Small intestine (tissue), 7 donors: ENCODE measurements at regions not wholly inside any gene's neighbourhood (a gene's known extent, or its start where the extent isn't known, plus 50 kb on each side); places are given as distances from the start of the nearest gene placed in this dataset.

Source experiments
- DNase-seq, 2 donors: peaks; one replicate each; pipeline versions ENCODE4 v3.0.0 to v3.0.0-alpha.2; 2013
- FAIRE-seq: peaks from 2 replicates; lab custom pipeline; 2012; peaks lifted over from hg19 to GRCh38; lab: Jason Lieb, UNC
- H3K27ac ChIP-seq, 3 donors: one replicate each; pipeline ENCODE4 v1.5.1; 2013; ENCODE audit warnings: low read length in 2 of 3, mild to moderate bottlenecking in 2 of 3, control low read depth in 1 of 3, inconsistent platforms in 1 of 3, low read depth in 1 of 3, moderate library complexity in 1 of 3
- H3K27me3 ChIP-seq, 3 donors: one replicate each; pipeline ENCODE4 v1.6.1; 2013; ENCODE audit warnings: low read length in 3 of 3, inconsistent platforms in 1 of 3; ENCODE audit not compliant: control insufficient read depth in 3 of 3, insufficient read depth in 3 of 3
- H3K36me3 ChIP-seq, 3 donors: one replicate each; pipeline ENCODE4 v1.6.1; 2013; ENCODE audit warnings: low read length in 3 of 3, inconsistent platforms in 1 of 3, low read depth in 1 of 3, mild to moderate bottlenecking in 1 of 3, moderate library complexity in 1 of 3; ENCODE audit not compliant: control insufficient read depth in 3 of 3, insufficient read depth in 2 of 3
- H3K4me1 ChIP-seq, 3 donors: one replicate each; pipeline ENCODE4 v1.6.1; 2013; ENCODE audit warnings: low read length in 2 of 3, inconsistent platforms in 1 of 3, low read depth in 1 of 3, mild to moderate bottlenecking in 1 of 3, moderate library complexity in 1 of 3; ENCODE audit not compliant: control insufficient read depth in 3 of 3, insufficient read depth in 2 of 3
- H3K4me3 ChIP-seq, 3 donors: one replicate each; pipeline ENCODE4 v1.5.1; 2013; ENCODE audit warnings: low read length in 3 of 3, control low read depth in 1 of 3, inconsistent platforms in 1 of 3, low read depth in 1 of 3, mild to moderate bottlenecking in 1 of 3, moderate library complexity in 1 of 3
- H3K9me3 ChIP-seq, 2 donors: one replicate each; pipeline ENCODE4 v1.6.1; 2013; ENCODE audit warnings: low read depth in 1 of 2, low read length in 1 of 2; ENCODE audit not compliant: control insufficient read depth in 2 of 2, insufficient read depth in 1 of 2
- WGBS, 3 donors: extraction: QIAGEN DNeasy Blood & Tissue Kit; methylation state at CpG; one replicate each; pipeline ENCODE4 v1.1.7; 2013; 5-methylcytosine and 5-hydroxymethylcytosine counted together
- donor health status: healthy with polysubstance abuse.
- donor health status: control.
- donor health status: control.
- donor health status: Bipolar disorder and iron deficiency.
- donor health status: healthy.

- no peaks in the 10 kb centered on the region for H3K36me3 ChIP-seq
- no peaks in the 10 kb centered on the region for H3K9me3 ChIP-seq
- H3K27me3 ChIP-seq = no peaks in the 10 kb centered on the region
- H3K27ac ChIP-seq = no peak overlapping the region
- no peak for DNase-seq
- no peak overlapping the region for H3K4me3 ChIP-seq
- no peaks in the 10 kb centered on the region for H3K4me1 ChIP-seq
- FAIRE-seq = no peak
- 83 to 86% (median 83%) methylated on average over 7 of the region's 7 CpGs for WGBS, 3 donors
Measured at GRCh38 chr11:111047374-111047773, 198.2 kb upstream of the POU2AF2 start.

- WGBS, 3 donors = 28 to 63% (median 41%) methylated on average over 2 of the region's 2 CpGs
Measured at GRCh38 chr11:111046291-111046690, 199.2 kb upstream of the POU2AF2 start.

GRCh38 chr11:111045874-111046273, 199.7 kb upstream of the POU2AF2 start:
- no peak for FAIRE-seq
- no peaks in the 10 kb centered on the region for H3K27me3 ChIP-seq
- no peak for DNase-seq
- 90 to 97% (median 94%) methylated on average over 1 of the region's 1 CpG for WGBS, 3 donors
- H3K36me3 ChIP-seq = no peaks in the 10 kb centered on the region
- H3K9me3 ChIP-seq = no peaks in the 10 kb centered on the region
- no peaks in the 10 kb centered on the region for H3K4me1 ChIP-seq
- no peak overlapping the region for H3K4me3 ChIP-seq
- H3K27ac ChIP-seq = no peak overlapping the region

More at GRCh38 chr11:111046291-111046690, 199.2 kb upstream of the POU2AF2 start:
- no peak overlapping the region for H3K27ac ChIP-seq
- no peaks in the 10 kb centered on the region for H3K27me3 ChIP-seq
- H3K4me1 ChIP-seq = no peaks in the 10 kb centered on the region
- DNase-seq (no peak), FAIRE-seq (no peak)
- no peaks in the 10 kb centered on the region for H3K36me3 ChIP-seq
- H3K4me3 ChIP-seq = no peak overlapping the region
- no peaks in the 10 kb centered on the region for H3K9me3 ChIP-seq

GRCh38 chr11:111045407-111045803, 200.1 kb upstream of the POU2AF2 start:
- Histone ChIP-seq H3K4me3 (no peak overlapping the region), H3K27me3 (no peaks in the 10 kb centered on the region), H3K27ac (no peak overlapping the region), H3K36me3 (no peaks in the 10 kb centered on the region), H3K9me3 (no peaks in the 10 kb centered on the region), H3K4me1 (no peaks in the 10 kb centered on the region)
- FAIRE-seq (no peak), DNase-seq (no peak)

GRCh38 chr11:111044751-111045406, 200.6 kb upstream of the POU2AF2 start:
- Histone ChIP-seq H3K4me1 (no peaks in the 10 kb centered on the region), H3K4me3 (no peak overlapping the region), H3K36me3 (no peaks in the 10 kb centered on the region), H3K27me3 (no peaks in the 10 kb centered on the region), H3K9me3 (no peaks in the 10 kb centered on the region), H3K27ac (no peak overlapping the region)
- DNase-seq (no peak), FAIRE-seq (no peak)
- WGBS, 3 donors = 82 to 86% (median 82%) methylated on average over 6 of the region's 6 CpGs

- DNase-seq (no peak), FAIRE-seq (no peak)
- WGBS, 3 donors = 81 to 87% (median 83%) methylated on average over 3 of the region's 3 CpGs
- no peaks in the 10 kb centered on the region for H3K27me3 ChIP-seq
- peaks cover 0 to 8% of the 10 kb centered on the region in 2 donors for H3K9me3 ChIP-seq
- no peak overlapping the region for H3K27ac ChIP-seq
- H3K36me3 ChIP-seq = no peaks in the 10 kb centered on the region
- H3K4me3 ChIP-seq = no peak overlapping the region
- no peaks in the 10 kb centered on the region for H3K4me1 ChIP-seq
Measured at GRCh38 chr11:111039982-111040381, 205.5 kb upstream of the POU2AF2 start.

- Histone ChIP-seq H3K27ac (no peak overlapping the region), H3K4me1 (no peaks in the 10 kb centered on the region), H3K27me3 (no peaks in the 10 kb centered on the region), H3K9me3 (peaks cover 0 to 8% of the 10 kb centered on the region in 2 donors), H3K4me3 (no peak overlapping the region), H3K36me3 (no peaks in the 10 kb centered on the region)
- no peak for FAIRE-seq
- no peak for DNase-seq
- WGBS, 3 donors = 73 to 81% (median 81%) methylated on average over 1 of the region's 1 CpG
Measured at GRCh38 chr11:111035746-111036145, 209.8 kb upstream of the POU2AF2 start.

GRCh38 chr11:111026241-111026640, 219.3 kb upstream of the POU2AF2 start:
- no peaks in the 10 kb centered on the region for H3K36me3 ChIP-seq
- no peaks in the 10 kb centered on the region for H3K9me3 ChIP-seq
- no peak overlapping the region for H3K27ac ChIP-seq
- peaks cover 0 to 2% (median 0%) of the 10 kb centered on the region in 3 donors for H3K27me3 ChIP-seq
- FAIRE-seq (no peak), DNase-seq (no peak)
- no peaks in the 10 kb centered on the region for H3K4me1 ChIP-seq
- no peak overlapping the region for H3K4me3 ChIP-seq

GRCh38 chr11:111021131-111021530, 224.4 kb upstream of the POU2AF2 start:
- FAIRE-seq = no peak
- WGBS, 3 donors = 82 to 90% (median 88%) methylated on average over 5 of the region's 5 CpGs
- H3K36me3 ChIP-seq = no peaks in the 10 kb centered on the region
- H3K4me1 ChIP-seq = no peaks in the 10 kb centered on the region
- no peaks in the 10 kb centered on the region for H3K9me3 ChIP-seq
- no peak overlapping the region for H3K4me3 ChIP-seq
- peaks cover 0 to 2% (median 0%) of the 10 kb centered on the region in 3 donors for H3K27me3 ChIP-seq
- no peak for DNase-seq
- H3K27ac ChIP-seq = no peak overlapping the region
